ENCODE measurements at regions not wholly inside any gene's neighbourhood (a gene's known extent, or its start where the extent isn't known, plus 50 kb on each side); places are given as distances from the start of the nearest gene placed in this dataset.

- DNase-seq, result no peak
Measured at GRCh38 chr4:108325561-108325960, 156.8 kb upstream of the LEF1 start.

GRCh38 chr4:108324450-108324849 lies 155.7 kb upstream of the LEF1 start:
- DNase-seq, result no peak

GRCh38 chr4:108322497-108322896 lies 153.8 kb upstream of the LEF1 start:
- no peak for DNase-seq

- no peak for DNase-seq
Measured at GRCh38 chr4:108320061-108320460, 151.3 kb upstream of the LEF1 start.

- DNase-seq, result no peak
Measured at GRCh38 chr4:108317377-108317776, 148.6 kb upstream of the LEF1 start.

GRCh38 chr4:108315694-108316093 lies 147.0 kb upstream of the LEF1 start:
- DNase-seq, result no peak

GRCh38 chr4:108314900-108315589 lies 146.3 kb upstream of the LEF1 start:
- DNase-seq, result no peak

- DNase-seq, result no peak
Measured at GRCh38 chr4:108313546-108314339, 145.0 kb upstream of the LEF1 start.

GRCh38 chr4:108311313-108311712 lies 142.6 kb upstream of the LEF1 start:
- no peak for DNase-seq

- DNase-seq, result no peak
Measured at GRCh38 chr4:108303488-108304177, 134.9 kb upstream of the LEF1 start.

GRCh38 chr4:108301545-108302251 lies 133.0 kb upstream of the LEF1 start:
- no peak for DNase-seq

GRCh38 chr4:108297605-108298004 lies 128.9 kb upstream of the LEF1 start:
- no peak for DNase-seq

- no peak for DNase-seq
Measured at GRCh38 chr4:108292229-108292628, 123.5 kb upstream of the LEF1 start.

GRCh38 chr4:108291137-108291536 lies 122.4 kb upstream of the LEF1 start:
- DNase-seq, result no peak

GRCh38 chr4:108287834-108288413 lies 119.2 kb upstream of the LEF1 start:
- DNase-seq, result no peak

GRCh38 chr4:108280072-108280471 lies 111.3 kb upstream of the LEF1 start:
- no peak for DNase-seq

- DNase-seq, result no peak
Measured at GRCh38 chr4:108276690-108277089, 108.0 kb upstream of the LEF1 start.

- DNase-seq, result no peak
Measured at GRCh38 chr4:108272986-108273385, 104.3 kb upstream of the LEF1 start.

- DNase-seq, result no peak
Measured at GRCh38 chr4:108272561-108272960, 103.8 kb upstream of the LEF1 start.

GRCh38 chr4:108272046-108272445 lies 103.3 kb upstream of the LEF1 start:
- no peak for DNase-seq

- DNase-seq, result no peak
Measured at GRCh38 chr4:108270466-108271450, 102.0 kb upstream of the LEF1 start.

GRCh38 chr4:108264693-108265092 lies 96.0 kb upstream of the LEF1 start:
- DNase-seq, result no peak
